ENCODE measurements at regions not wholly inside any gene's neighbourhood (a gene's known extent, or its start where the extent isn't known, plus 50 kb on each side); places are given as distances from the start of the nearest gene placed in this dataset.

DNA sequence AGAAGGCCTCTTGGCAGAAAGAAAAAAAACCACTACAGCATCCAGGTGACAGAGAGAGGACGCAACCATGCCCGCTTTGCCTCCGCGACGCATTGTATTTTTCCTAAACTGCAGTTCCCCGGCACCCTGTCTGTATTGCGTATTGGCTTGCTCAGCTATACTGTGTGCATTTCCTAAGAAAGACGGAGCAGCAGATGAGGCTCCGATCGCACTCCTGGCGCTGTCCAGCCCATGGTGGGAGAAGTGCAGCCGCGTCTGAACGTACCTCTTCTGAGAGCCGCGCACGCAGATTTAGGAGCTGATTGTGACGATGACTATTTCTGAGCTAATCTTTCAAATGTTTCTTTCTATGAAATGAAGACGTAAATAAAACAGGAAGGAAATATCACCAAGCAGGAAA, 366.5 kb downstream of the IRX1 start:
- peaks cover under 1% of the 10 kb centered on the region for H3K9me3 ChIP-seq
- no peak overlapping the region for H3K4me3 ChIP-seq
- TF ChIP-seq, protein P1, sequence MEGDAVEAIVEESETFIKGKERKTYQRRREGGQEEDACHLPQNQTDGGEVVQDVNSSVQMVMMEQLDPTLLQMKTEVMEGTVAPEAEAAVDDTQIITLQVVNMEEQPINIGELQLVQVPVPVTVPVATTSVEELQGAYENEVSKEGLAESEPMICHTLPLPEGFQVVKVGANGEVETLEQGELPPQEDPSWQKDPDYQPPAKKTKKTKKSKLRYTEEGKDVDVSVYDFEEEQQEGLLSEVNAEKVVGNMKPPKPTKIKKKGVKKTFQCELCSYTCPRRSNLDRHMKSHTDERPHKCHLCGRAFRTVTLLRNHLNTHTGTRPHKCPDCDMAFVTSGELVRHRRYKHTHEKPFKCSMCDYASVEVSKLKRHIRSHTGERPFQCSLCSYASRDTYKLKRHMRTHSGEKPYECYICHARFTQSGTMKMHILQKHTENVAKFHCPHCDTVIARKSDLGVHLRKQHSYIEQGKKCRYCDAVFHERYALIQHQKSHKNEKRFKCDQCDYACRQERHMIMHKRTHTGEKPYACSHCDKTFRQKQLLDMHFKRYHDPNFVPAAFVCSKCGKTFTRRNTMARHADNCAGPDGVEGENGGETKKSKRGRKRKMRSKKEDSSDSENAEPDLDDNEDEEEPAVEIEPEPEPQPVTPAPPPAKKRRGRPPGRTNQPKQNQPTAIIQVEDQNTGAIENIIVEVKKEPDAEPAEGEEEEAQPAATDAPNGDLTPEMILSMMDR (IDR thresholded peaks at IDR 0.05) = no peak
- H3K27me3 ChIP-seq (replicated peaks; ENCODE audit: insufficient read depth) = no peaks in the 10 kb centered on the region
- no peaks in the 10 kb centered on the region for H3K4me1 ChIP-seq (ENCODE audit: control insufficient read depth in 1 of 2, low read depth in 2 of 2)
- ATAC-seq (ENCODE audit: insufficient number of reproducible peaks, low FRiP score, low read depth) (no peak), DNase-seq (ENCODE audit: low spot score) (no peak)
- H3K27ac ChIP-seq = no peak overlapping the region
- H3K36me3 ChIP-seq = no peaks in the 10 kb centered on the region

DNA sequence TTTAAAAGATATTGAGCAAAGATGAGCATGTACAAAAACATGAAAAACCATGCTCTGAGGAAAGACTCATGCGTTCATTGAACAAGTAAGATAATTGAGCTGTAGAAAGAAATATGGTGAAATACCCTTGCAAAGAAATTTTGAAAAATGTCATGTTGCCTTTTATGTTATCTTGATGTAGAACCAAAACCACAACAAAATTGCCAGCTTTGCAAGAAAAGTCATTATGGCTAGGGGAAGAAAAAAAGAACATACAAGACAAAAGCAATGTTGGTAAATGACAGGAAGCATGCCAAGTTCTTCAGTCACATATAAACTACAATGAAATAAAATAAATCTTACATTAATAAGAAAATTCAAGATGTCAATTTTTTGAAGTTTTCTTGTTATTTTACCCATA, 368.0 kb downstream of the IRX1 start:
- ATAC-seq (ENCODE audit: insufficient number of reproducible peaks, low FRiP score, low read depth) (no peak), DNase-seq (ENCODE audit: low spot score) (no peak)
- Histone ChIP-seq H3K4me1 (ENCODE audit: control insufficient read depth in 1 of 2, low read depth in 2 of 2) (no peaks in the 10 kb centered on the region), H3K27ac (no peak overlapping the region), H3K36me3 (no peaks in the 10 kb centered on the region), H3K4me3 (no peak overlapping the region), H3K27me3 (replicated peaks; ENCODE audit: insufficient read depth) (no peaks in the 10 kb centered on the region), H3K9me3 (peaks cover 11% of the 10 kb centered on the region)
- TF ChIP-seq, protein P1 (IDR thresholded peaks at IDR 0.05) = no peak

DNA sequence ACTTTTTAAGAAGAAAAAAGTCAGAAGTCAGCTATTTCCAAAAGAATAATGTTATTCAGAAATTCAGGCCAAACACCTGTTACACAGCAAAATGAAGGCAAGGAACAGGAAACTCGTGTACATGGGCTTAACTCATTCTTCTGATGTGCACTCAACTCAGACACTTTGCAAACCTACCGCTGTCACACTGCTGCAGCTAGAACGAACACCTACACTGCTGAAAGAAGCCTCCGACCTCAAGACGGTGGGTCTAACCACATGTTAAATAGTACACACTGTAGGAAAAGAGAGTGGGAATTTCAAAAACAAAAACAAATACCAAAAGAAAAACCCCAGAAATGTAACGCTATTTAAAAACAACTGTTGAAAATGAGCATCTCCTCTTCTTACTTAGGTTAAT, 384.5 kb downstream of the IRX1 start:
- Histone ChIP-seq H3K9me3 (peaks cover 10% of the 10 kb centered on the region), H3K4me3 (no peak overlapping the region), H3K27ac (no peak overlapping the region), H3K4me1 (ENCODE audit: control insufficient read depth in 1 of 2, low read depth in 2 of 2) (no peaks in the 10 kb centered on the region), H3K27me3 (replicated peaks; ENCODE audit: insufficient read depth) (no peaks in the 10 kb centered on the region), H3K36me3 (no peaks in the 10 kb centered on the region)
- ATAC-seq (ENCODE audit: insufficient number of reproducible peaks, low FRiP score, low read depth) = no peak
- TF ChIP-seq, protein P1 (IDR thresholded peaks at IDR 0.05) = no peak
- DNase-seq (ENCODE audit: low spot score) = no peak

DNA sequence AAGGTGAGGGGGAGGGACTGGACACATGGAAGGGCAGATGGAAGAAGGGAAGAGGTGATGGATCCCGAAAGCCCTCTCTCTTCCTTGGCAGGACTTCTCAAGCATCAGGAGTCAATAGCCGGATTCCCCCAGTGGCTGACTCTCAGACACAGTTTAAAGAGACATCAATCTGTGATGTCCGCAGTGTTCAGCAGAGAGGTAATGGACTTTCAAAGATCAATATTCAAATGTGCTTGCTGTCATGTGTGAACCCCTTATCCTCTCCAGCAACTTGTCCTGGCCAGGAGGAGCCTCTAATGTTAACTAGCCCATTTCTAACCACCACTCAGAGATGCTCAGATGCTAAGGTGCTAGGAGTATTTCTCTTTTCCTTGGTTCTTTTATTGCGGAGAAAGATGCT, 392.2 kb downstream of the IRX1 start:
- ATAC-seq (ENCODE audit: insufficient number of reproducible peaks, low FRiP score, low read depth) = no peak
- TF ChIP-seq, protein P1 (IDR thresholded peaks at IDR 0.05) = no peak
- Histone ChIP-seq H3K27me3 (replicated peaks; ENCODE audit: insufficient read depth) (no peaks in the 10 kb centered on the region), H3K36me3 (no peaks in the 10 kb centered on the region), H3K4me1 (ENCODE audit: control insufficient read depth in 1 of 2, low read depth in 2 of 2) (no peaks in the 10 kb centered on the region), H3K4me3 (no peak overlapping the region), H3K27ac (no peak overlapping the region), H3K9me3 (peaks cover 6% of the 10 kb centered on the region)
- DNase-seq (ENCODE audit: low spot score) = no peak

DNA sequence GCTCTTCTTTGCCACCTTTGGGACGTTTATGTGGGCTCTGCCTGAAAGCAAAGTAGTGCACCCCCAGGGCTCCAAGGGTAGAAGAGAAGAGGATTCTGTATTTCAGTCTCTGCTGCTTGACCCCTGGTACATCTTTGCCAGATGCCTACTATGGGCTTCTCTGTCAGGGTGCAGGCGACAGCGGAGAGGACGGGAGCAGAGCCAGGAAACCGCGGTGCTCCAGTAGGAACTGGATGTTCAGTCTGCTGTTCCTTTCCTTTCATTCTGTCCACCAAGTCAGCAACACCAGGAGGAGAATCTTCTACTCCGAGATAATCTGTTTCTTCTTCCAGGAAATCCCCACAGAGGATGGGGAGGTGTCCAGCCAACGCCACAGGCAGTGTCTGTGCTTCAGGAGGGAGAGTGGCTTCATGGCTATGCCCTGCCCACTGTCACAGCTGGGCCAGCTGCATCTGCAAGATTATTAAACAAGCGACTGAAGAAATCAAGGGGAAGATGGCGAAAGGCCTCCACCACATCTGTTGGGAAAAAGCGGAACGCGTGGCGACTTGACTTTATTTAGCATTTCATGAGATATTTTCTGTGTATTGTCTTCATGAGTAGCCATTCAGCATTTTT, 398.3 kb downstream of the IRX1 start:
- ATAC-seq (ENCODE audit: insufficient number of reproducible peaks, low FRiP score, low read depth) = peak; percentile 31
- no peak for DNase-seq (ENCODE audit: low spot score)
- H3K36me3 ChIP-seq = no peaks in the 10 kb centered on the region
- peak overlapping the region; percentile 53 for H3K4me3 ChIP-seq
- TF ChIP-seq, protein P1 (IDR thresholded peaks at IDR 0.05) = no peak
- peaks cover 6% of the 10 kb centered on the region for H3K9me3 ChIP-seq
- peaks cover 21 to 37% of the 10 kb centered on the region in 2 donors for H3K4me1 ChIP-seq (ENCODE audit: control insufficient read depth in 1 of 2, low read depth in 2 of 2)
- H3K27ac ChIP-seq = peak overlapping the region; percentile 82 to 88
- H3K27me3 ChIP-seq (replicated peaks; ENCODE audit: insufficient read depth) = no peaks in the 10 kb centered on the region

Data from thoracic aorta (tissue), 2 donors.